GM13976 (cell line): ENCODE measurements at regions not wholly inside any gene's neighbourhood (a gene's known extent, or its start where the extent isn't known, plus 50 kb on each side); places are given as distances from the start of the nearest gene placed in this dataset.

Experiments
- DNase-seq: peaks from one replicate; pipeline ENCODE4 v3.0.0; 2012; ENCODE audit warnings: low spot score
- in situ Hi-C: fragments of 300-500 bp; cut with MboI; formaldehyde crosslinking; loops from one replicate; pipeline ENCODE4 v1.12.0; 2022; ENCODE audit warnings: low sequenced_read_pairs, mixed read lengths, inconsistent platforms; ENCODE audit not compliant: unreplicated experiment
- TF ChIP-seq, protein P1 (sequence below): IDR thresholded peaks from 2 replicates; pipeline ENCODE4 v1.5.1; 2012; ENCODE audit warnings: borderline replicate concordance, mild to moderate bottlenecking; ENCODE audit not compliant: insufficient read depth; ENCODE audit errors: extremely low read depth, missing control alignments, control extremely low read depth

DNA sequence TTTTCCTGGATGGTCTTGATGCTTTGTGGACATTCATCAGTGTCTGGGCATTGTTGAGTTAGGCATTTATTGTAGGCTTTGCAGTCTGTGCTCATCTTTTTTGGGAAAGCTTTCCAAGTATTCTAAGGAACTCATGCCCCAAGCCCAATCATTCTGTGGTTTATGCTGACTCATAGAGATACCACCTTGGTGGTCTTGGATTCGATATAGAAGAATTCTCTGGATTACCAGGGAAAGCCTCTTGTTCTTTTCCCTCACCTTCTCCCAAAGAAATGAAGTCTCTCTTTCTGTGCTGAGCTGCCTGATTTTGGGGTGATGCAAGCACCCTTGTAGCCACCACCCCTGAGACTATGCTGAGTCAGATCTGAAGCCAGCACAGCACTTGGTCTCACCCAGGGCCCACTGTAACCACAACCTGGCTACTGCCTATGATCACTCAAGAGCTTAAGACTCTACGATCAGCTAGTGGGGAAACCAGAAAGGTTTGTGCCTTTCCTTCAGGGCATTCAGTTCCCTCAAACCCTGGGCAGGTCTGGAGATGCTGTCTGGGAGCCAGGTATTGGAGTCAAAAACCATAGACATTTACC, 422.6 kb downstream of the NUF2 start:
- in situ Hi-C loops: no loop called here
- TF ChIP-seq, protein P1, sequence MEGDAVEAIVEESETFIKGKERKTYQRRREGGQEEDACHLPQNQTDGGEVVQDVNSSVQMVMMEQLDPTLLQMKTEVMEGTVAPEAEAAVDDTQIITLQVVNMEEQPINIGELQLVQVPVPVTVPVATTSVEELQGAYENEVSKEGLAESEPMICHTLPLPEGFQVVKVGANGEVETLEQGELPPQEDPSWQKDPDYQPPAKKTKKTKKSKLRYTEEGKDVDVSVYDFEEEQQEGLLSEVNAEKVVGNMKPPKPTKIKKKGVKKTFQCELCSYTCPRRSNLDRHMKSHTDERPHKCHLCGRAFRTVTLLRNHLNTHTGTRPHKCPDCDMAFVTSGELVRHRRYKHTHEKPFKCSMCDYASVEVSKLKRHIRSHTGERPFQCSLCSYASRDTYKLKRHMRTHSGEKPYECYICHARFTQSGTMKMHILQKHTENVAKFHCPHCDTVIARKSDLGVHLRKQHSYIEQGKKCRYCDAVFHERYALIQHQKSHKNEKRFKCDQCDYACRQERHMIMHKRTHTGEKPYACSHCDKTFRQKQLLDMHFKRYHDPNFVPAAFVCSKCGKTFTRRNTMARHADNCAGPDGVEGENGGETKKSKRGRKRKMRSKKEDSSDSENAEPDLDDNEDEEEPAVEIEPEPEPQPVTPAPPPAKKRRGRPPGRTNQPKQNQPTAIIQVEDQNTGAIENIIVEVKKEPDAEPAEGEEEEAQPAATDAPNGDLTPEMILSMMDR: no peak
- no peak for DNase-seq

GRCh38 chr1:163745204-163745603, 423.4 kb downstream of the NUF2 start:
- in situ Hi-C loops: no loop called here
- DNase-seq: no peak
- TF ChIP-seq, protein P1: no peak

DNA sequence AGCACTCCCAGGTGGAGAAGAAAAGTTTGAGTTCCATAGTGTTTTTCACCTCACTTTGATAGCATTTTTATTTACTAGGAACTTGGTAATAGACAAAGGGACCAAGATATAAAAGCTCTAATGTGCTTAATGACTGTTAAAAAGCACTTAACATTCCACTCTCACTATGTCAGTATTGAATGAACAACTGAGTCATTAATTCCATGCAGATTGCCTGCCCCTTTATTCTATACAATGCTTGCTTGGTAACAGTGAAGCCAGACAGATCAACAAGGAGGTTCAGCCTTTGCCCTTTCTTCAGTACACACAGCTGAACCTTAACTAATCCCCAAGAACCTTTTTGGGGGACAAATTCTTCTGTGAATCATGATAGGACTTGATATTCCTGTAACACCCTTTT, 425.5 kb downstream of the NUF2 start:
- DNase-seq: no peak
- TF ChIP-seq, protein P1: no peak
- in situ Hi-C loops: no loop called here

DNA sequence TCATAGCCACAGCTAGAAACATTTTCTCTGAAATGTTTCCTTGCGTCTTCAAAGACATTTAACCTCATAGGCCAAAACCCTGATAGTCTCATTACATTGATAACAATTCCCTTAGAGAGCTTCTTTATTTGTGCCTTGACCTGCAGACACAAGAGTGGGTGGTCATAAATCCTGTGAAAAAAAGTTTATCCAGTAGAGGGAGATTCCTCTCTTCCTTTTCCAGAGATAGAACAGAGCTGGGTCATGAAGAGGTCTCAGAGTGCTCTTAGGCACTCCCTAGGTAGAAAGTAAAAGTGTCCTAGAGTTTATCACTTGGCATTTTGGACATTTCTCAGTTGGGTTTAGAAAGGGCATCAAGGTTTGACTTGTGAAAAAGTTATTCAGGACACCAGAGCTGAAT, 426.1 kb downstream of the NUF2 start:
- in situ Hi-C loops: no loop called here
- TF ChIP-seq, protein P1: no peak
- no peak for DNase-seq

- in situ Hi-C loops: no loop called here
Measured at GRCh38 chr1:163758977-163759670, 437.4 kb downstream of the NUF2 start.

GRCh38 chr1:163761898-163762297, 440.1 kb downstream of the NUF2 start:
- in situ Hi-C loops: no loop called here
- TF ChIP-seq, protein P1: no peak
- DNase-seq: no peak

More at GRCh38 chr1:163758977-163759670, 437.4 kb downstream of the NUF2 start:
- DNase-seq: no peak
- TF ChIP-seq, protein P1: no peak
